WI38 (cell line): ENCODE measurements at regions not wholly inside any gene's neighbourhood (a gene's known extent, or its start where the extent isn't known, plus 50 kb on each side); places are given as distances from the start of the nearest gene placed in this dataset.

Experiments used
- H3K4me3 ChIP-seq: 2 replicates; pipeline ENCODE4 v1.5.1; 2011; ENCODE audit warnings: low read depth, mild to moderate bottlenecking, control low read depth, low read length
- CTCF ChIP-seq: IDR thresholded peaks from 2 replicates; pipeline ENCODE4 v1.5.1; 2012; ENCODE audit warnings: low read depth, mild to moderate bottlenecking, control low read depth, low read length

GRCh38 chr10:10811562-10811961 is 206.1 kb upstream of the CELF2 start:
- TF ChIP-seq CTCF = no peak
- no peak overlapping the region for H3K4me3 ChIP-seq

DNA sequence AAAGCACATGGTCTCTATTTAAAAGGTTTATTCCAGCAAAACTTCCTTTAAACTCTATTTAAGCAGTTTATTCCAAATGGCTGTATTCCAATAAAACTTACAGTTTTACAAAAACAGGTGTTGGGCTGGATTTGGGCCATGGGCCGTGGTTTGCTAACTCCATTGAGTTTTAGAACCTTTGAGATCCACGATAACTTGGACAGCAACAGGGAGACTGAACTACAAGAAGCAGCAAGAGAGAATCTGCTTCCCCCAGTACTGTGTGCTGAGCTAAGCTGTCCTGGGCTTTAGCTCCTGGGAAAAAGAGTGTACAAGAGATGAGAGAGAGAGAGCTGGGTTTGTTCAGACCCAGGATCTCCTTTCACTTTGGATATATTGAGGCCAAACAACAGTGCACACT is 204.0 kb upstream of the CELF2 start:
- H3K4me3 ChIP-seq = no peak overlapping the region
- TF ChIP-seq CTCF = no peak

DNA sequence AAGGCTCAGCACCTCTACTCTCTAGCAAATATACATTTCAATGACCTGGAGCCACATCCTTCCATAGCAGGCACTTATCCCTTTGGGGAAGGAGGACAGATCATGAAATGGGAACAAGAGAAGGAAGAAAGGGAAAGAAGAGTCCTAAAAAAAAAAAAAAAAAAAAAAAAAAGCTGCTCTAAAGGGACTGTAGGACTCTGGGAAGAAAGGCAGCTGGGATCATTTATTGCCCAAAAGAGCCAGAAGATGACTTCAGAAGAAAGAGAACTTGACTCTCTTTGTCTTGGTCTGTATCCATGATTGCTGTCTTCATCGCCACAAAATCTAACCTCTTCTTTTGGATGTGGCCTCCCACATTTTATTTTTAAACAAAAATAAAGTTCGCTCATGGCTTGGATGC is 203.6 kb upstream of the CELF2 start:
- TF ChIP-seq CTCF = no peak
- H3K4me3 ChIP-seq = no peak overlapping the region

- no peak for TF ChIP-seq CTCF
- no peak overlapping the region for H3K4me3 ChIP-seq
Observed at GRCh38 chr10:10816447-10816846, 201.2 kb upstream of the CELF2 start.

GRCh38 chr10:10817609-10818008 is 200.1 kb upstream of the CELF2 start:
- no peak overlapping the region for H3K4me3 ChIP-seq
- no peak for TF ChIP-seq CTCF

GRCh38 chr10:10818082-10818481 is 199.6 kb upstream of the CELF2 start:
- no peak for TF ChIP-seq CTCF

DNA sequence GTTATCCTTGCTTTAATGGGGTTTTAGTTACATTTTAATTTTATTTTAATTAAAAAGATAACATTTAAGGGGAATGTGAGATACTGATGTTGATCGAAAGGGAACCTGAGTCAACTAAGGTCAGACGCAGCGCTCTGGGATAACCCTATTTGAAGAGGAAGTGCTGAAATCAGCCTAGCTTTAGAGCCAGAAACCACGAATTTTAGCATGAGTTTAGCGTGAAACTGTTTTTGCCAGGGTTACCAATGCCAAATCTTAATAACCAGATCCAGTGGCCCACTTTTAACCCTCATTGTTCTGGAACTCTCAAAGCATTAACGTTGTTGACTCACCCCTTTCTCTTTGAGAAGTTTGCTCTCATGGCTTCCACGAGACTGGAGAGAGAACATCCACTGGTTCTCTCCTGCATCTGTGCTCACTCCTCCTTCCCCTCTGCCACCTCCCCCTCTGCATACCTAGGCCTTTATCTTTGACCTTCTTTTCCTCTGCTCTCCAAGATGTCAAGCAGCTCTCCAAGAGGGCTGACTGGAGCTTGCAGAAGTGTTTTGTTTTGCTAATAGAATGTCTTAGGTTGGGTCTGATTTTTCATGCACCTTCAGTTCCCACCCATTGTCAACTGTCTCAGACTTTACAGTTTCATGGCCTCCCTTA is 198.3 kb upstream of the CELF2 start:
- TF ChIP-seq CTCF = no peak
- no peak overlapping the region for H3K4me3 ChIP-seq

More at GRCh38 chr10:10818082-10818481, 199.6 kb upstream of the CELF2 start:
- H3K4me3 ChIP-seq = no peak overlapping the region
